GM12892 (cell line): ENCODE measurements at regions not wholly inside any gene's neighbourhood (a gene's known extent, or its start where the extent isn't known, plus 50 kb on each side); places are given as distances from the start of the nearest gene placed in this dataset.

Source experiments
- POLR2A ChIP-seq: IDR thresholded peaks from 2 replicates; pipeline ENCODE4 v1.6.1; 2011; ENCODE audit warnings: low read depth, low read length, control low read depth
- POLR2AphosphoS5 ChIP-seq: IDR thresholded peaks from 2 replicates; pipeline ENCODE4 v1.6.1; 2011; ENCODE audit warnings: low read depth, low read length, control low read depth
- TAF1 ChIP-seq: IDR thresholded peaks from 2 replicates; pipeline ENCODE4 v1.6.1; 2011; ENCODE audit warnings: low read depth, mild to moderate bottlenecking, control low read depth, low read length, borderline replicate concordance

GRCh38 chr11:110366291-110366690 lies 63.5 kb upstream of the FDX1 start:
- TF ChIP-seq POLR2A: no peak
- TF ChIP-seq POLR2AphosphoS5: no peak
- TF ChIP-seq TAF1: no peak
